ENCODE measurements at regions not wholly inside any gene's neighbourhood (a gene's known extent, or its start where the extent isn't known, plus 50 kb on each side); places are given as distances from the start of the nearest gene placed in this dataset.

DNA sequence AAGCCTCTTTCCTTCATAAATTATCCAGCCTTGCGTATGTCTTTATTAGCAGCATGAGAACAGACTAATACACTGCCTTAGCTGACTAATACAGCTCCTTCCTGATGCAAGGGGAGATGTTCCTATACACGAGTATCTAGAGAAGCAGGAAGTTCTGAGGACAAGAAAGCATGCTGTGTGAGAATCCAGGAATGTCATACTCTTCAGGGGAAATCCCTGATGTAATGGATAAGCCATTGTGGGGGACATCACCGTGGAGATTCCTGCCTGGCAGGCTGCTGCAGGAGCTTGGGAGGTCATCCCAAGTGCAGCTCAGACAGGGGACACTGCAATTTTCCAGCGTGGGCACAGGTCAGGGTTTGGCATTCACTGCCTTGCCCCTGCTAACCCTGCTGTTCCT, 476.9 kb downstream of the NR2F2 start:
- DNase-seq (ENCODE audit: extremely low read depth, low read depth), result no peak
- TF ChIP-seq, protein P1, sequence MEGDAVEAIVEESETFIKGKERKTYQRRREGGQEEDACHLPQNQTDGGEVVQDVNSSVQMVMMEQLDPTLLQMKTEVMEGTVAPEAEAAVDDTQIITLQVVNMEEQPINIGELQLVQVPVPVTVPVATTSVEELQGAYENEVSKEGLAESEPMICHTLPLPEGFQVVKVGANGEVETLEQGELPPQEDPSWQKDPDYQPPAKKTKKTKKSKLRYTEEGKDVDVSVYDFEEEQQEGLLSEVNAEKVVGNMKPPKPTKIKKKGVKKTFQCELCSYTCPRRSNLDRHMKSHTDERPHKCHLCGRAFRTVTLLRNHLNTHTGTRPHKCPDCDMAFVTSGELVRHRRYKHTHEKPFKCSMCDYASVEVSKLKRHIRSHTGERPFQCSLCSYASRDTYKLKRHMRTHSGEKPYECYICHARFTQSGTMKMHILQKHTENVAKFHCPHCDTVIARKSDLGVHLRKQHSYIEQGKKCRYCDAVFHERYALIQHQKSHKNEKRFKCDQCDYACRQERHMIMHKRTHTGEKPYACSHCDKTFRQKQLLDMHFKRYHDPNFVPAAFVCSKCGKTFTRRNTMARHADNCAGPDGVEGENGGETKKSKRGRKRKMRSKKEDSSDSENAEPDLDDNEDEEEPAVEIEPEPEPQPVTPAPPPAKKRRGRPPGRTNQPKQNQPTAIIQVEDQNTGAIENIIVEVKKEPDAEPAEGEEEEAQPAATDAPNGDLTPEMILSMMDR (IDR thresholded peaks at IDR 0.05; ENCODE audit: low read depth, low read length), result no peak

DNA sequence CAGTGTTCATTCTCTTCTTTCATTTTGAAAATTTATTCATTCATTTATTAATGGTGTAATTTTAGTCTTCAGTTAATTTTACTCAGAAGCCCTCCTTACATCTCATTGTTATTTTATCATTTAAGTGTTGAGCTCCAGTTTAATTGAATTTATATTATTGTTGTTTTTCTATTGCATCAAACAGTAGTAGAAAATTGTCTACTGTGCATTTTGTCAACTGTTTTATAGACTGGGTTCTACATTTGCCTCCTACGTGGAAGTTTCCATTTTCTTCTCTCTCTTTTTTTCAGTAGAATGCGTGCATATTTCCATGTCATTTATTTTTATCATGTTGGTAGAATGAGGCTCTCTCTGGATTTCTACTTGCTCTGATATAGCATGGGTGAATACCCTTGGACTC, 487.4 kb downstream of the NR2F2 start:
- DNase-seq (ENCODE audit: extremely low read depth, low read depth), result no peak
- TF ChIP-seq, protein P1 (IDR thresholded peaks at IDR 0.05; ENCODE audit: low read depth, low read length), result no peak

DNA sequence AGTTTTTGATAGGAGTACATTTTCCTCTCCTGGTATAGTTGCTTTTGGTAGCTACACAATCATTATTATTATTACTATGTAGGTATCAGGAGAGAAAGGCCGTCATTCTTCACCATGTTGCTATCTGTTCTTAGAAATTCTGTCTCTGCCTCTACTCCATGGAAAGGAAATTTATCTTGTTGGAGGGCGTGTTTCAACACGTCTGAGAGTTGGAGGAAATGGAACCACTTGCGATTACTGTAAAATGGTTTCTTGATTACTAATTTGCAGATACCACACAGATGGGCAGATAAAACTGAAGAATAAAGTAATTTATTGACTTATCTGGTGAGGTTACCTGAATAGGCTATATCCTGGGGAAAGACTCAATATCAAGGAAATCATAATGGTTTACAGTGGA, 488.4 kb downstream of the NR2F2 start:
- DNase-seq (ENCODE audit: extremely low read depth, low read depth), result no peak
- TF ChIP-seq, protein P1 (IDR thresholded peaks at IDR 0.05; ENCODE audit: low read depth, low read length), result no peak

DNA sequence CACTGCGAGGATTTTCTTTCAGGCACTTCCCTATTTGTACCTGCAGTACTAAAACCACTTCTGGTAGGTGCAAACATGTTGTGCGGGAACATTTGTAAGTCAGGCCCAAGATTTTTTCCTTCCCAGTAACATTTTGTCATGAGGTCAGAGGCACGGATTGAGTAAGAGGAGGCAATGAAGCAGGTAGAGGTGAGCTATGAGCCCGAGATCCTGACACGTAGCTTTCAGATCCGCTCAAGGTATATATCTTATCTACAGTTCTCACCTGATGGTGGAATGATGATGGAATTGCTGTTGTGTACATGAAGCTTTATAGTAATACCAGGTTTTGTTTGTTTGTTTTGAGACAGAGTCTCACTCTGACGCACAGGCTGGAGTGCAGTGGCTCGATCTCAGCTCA, 497.5 kb downstream of the NR2F2 start:
- TF ChIP-seq, protein P1 (IDR thresholded peaks at IDR 0.05; ENCODE audit: low read depth, low read length), result no peak

DNA sequence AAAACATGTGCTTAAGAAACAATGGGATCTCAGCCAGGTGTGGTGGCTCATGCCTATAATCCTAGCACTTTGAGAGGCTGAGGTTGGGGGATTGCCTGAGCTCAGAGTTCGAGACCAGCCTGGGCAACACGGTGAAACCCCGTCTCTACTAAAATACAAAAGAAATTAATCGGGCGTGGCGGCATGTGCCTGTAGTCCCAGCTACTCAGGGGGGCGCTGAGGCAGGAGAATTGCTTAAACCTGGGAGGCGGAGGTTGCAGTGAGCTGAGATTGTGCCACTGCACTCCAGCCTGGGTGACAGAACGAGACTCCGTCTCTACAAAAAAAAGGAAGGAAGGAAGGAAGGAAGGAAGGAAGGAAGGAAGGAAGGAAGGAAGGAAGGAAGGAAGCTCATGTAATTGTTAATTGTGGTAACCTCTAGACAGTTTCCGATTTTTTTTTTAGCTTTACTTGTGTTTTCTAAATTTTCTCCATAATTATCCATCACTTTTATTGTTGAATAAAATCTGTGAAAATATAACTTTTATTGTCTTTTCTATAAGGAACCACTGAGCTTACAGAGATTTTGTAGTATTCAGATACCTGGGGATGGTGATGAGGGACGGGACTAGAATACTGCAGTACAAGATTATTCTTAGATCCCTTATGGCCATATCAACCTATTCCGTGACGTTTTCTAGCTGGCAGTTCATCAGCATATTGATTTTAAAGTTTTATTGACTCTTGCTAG, 506.9 kb downstream of the NR2F2 start:
- TF ChIP-seq, protein P1 (IDR thresholded peaks at IDR 0.05; ENCODE audit: low read depth, low read length), result no peak
- no peak for DNase-seq (ENCODE audit: extremely low read depth, low read depth)

More for the DNA sequence above, 497.5 kb downstream of the NR2F2 start:
- no peak for DNase-seq (ENCODE audit: extremely low read depth, low read depth)

DNA sequence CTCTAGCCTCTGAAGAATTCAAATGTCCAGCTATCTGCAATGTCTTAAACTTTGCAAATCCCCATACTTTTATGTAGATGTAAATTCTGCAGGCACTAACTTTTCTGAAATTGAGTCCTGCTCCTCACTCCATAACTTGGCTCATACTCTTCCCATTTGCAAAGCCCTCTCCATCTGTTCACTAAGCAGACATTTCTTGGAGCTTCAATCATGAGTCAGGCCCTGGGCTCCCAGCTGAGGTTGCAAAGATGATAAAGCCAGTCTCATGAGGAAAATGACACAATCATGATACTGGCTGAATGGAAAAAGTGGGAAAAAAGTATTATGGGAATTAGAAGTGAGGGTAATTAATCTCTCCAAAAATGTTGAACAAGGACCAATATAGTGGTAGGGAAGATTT, 507.6 kb downstream of the NR2F2 start:
- DNase-seq (ENCODE audit: extremely low read depth, low read depth), result no peak
- TF ChIP-seq, protein P1 (IDR thresholded peaks at IDR 0.05; ENCODE audit: low read depth, low read length), result no peak

DNA sequence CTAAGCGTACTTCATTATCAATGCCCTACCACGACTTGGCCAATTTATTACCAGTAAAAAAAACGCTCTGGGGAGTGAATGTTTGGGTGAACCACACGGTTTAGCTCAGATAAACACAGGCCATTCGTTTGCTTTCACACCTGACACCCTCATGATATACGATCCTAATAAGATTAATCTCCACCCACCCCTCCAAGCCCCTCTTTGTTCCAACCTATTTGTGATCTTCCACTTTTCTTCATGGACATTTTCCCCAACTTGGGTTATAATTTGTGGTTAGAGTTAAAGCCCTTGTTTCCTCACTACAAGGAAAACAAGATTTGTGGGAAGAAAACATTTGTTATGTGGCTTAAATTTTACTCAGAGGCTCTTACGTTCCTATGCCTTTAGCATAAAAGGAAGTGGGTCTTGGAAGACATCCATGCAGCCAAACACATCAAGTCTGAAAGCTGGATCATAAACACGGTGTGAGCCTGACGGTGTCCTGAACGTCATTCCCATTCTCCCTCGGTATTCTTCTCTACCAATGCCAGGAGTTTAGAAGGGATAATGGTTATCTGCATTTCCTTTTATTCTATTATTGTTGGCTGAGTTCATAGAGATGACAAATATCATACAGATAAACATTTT, 518.9 kb downstream of the NR2F2 start:
- TF ChIP-seq, protein P1 (IDR thresholded peaks at IDR 0.05; ENCODE audit: low read depth, low read length), result no peak
- no peak for DNase-seq (ENCODE audit: extremely low read depth, low read depth)

All from AG09319 (cell line).